Brain microvascular endothelial cell (primary cell): ENCODE measurements at regions not wholly inside any gene's neighbourhood (a gene's known extent, or its start where the extent isn't known, plus 50 kb on each side); places are given as distances from the start of the nearest gene placed in this dataset.

Experiments
- DNase-seq: peaks from one replicate; pipeline ENCODE4 v3.0.0-alpha.2; 2020
- H3K27ac ChIP-seq: fragments of 250-450 bp; sonication (Bioruptor Pico); 2 replicates; pipeline ENCODE4 v1.5.1; 2020; ENCODE audit warnings: mild to moderate bottlenecking, moderate library complexity
- H3K27me3 ChIP-seq: fragments of 250-450 bp; sonication (Bioruptor Pico); replicated peaks from 2 replicates; pipeline ENCODE4 v1.5.1; 2020; ENCODE audit warnings: mild to moderate bottlenecking
- H3K36me3 ChIP-seq: fragments of 250-450 bp; sonication (Bioruptor Pico); replicated peaks from 2 replicates; pipeline ENCODE4 v1.5.1; 2020; ENCODE audit warnings: mild to moderate bottlenecking
- H3K4me3 ChIP-seq: 2 replicates; pipeline ENCODE4 v1.5.1; 2011; ENCODE audit warnings: low read depth, mild to moderate bottlenecking, control low read depth, low read length, moderate library complexity
- CTCF ChIP-seq: IDR thresholded peaks from 2 replicates; pipeline ENCODE4 v1.5.1; 2011; ENCODE audit warnings: low read depth, mild to moderate bottlenecking, moderate library complexity, low read length, control low read depth, inconsistent platforms; ENCODE audit errors: missing control alignments
- in situ Hi-C: cut with HindIII; loops from 2 replicates; pipeline ENCODE4 v1.10.0; 2017; ENCODE audit warnings: low sequenced_read_pairs, low pct_ligation_motif_present

- no peak for TF ChIP-seq CTCF
- Histone ChIP-seq H3K27ac (peak overlapping the region; percentile 69), H3K4me3 (no peak overlapping the region), H3K27me3 (no peaks in the 10 kb centered on the region), H3K36me3 (no peaks in the 10 kb centered on the region)
- in situ Hi-C loops, result no loop called here
- DNase-seq, result peak; percentile 81
These were observed 279.5 kb upstream of the SIX2 start for GRCh38 chr2:45288532-45289417.

DNA sequence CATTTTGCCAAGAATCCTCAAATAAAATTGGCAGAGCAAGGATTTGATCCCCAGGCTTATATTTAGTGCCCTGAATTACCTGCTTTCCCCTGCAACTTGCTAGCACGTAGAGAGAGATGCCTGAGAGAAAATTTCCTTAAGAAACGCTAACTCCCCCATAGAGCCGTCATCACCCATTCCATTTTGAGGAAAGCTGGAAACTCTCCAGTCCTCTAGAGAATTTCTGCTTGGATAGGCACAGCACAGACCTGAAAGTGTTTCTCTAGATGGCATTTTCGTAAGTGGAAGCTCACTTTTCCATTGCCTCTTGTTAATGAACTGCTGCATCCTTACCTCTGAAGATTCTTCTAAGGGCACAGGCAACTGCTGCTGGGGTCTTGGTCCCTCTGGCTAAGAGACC lies 277.8 kb upstream of the SIX2 start:
- in situ Hi-C loops, result no loop called here
- Histone ChIP-seq H3K27me3 (no peaks in the 10 kb centered on the region), H3K27ac (no peak overlapping the region), H3K36me3 (no peaks in the 10 kb centered on the region), H3K4me3 (no peak overlapping the region)
- TF ChIP-seq CTCF, result no peak
- no peak for DNase-seq

- no peak overlapping the region for H3K4me3 ChIP-seq
- no peaks in the 10 kb centered on the region for H3K27me3 ChIP-seq
- peak; percentile 57 for DNase-seq
- TF ChIP-seq CTCF, result no peak
- no peaks in the 10 kb centered on the region for H3K36me3 ChIP-seq
- no peak overlapping the region for H3K27ac ChIP-seq
- in situ Hi-C loops, result no loop called here
These were observed 276.6 kb upstream of the SIX2 start for GRCh38 chr2:45285771-45286390.

GRCh38 chr2:45285311-45285710 lies 276.1 kb upstream of the SIX2 start:
- Histone ChIP-seq H3K27me3 (no peaks in the 10 kb centered on the region), H3K36me3 (no peaks in the 10 kb centered on the region), H3K4me3 (no peak overlapping the region), H3K27ac (no peak overlapping the region)
- no peak for TF ChIP-seq CTCF
- no peak for DNase-seq
- in situ Hi-C loops, result no loop called here

DNA sequence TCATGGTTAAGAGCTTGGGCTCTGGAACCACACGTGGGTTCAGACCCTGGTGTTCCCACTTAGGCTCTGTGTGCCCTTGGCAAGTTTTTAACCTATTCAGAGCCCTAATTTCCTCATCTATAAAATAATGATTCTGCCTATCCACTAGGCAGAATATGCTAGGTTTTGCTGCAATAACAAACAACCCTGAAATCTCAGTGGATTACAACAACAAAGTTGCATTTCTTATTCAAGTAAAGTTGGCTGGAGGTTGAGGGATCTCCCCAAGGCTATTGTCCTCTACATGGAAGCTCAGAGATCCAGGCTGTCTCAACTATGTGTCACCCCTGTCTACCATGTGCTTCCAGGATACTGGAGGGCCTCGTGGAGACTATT lies 275.4 kb upstream of the SIX2 start:
- in situ Hi-C loops, result no loop called here
- Histone ChIP-seq H3K27me3 (no peaks in the 10 kb centered on the region), H3K36me3 (no peaks in the 10 kb centered on the region), H3K4me3 (no peak overlapping the region), H3K27ac (no peak overlapping the region)
- TF ChIP-seq CTCF, result no peak
- no peak for DNase-seq
